ENCODE measurements at regions not wholly inside any gene's neighbourhood (a gene's known extent, or its start where the extent isn't known, plus 50 kb on each side); places are given as distances from the start of the nearest gene placed in this dataset.

- DNase-seq (ENCODE audit: low read depth in 3 of 3, low spot score in 2 of 3) = no peak
Observed at GRCh38 chr11:116488836-116489389, 283.9 kb downstream of the BUD13 start.

DNA sequence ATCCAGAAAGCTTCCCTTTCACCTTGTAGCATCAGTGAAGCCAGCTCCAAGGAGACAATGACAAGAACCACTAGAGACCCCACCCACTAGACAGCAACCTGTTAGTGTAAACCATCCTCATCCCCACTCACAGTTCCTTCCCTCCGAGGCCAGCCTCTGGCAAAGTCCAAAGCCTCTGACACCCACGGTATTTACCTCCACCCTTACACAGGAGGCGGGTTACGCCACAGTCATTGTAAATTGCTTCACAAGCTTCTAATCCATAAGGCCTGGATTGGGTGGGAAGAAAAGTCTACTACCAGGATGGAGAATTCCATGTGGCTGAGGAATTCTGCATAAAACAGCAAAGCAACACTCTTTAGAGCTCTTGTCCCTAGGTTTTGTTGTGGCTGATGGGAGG lies 287.4 kb downstream of the BUD13 start:
- DNase-seq (ENCODE audit: low read depth in 3 of 3, low spot score in 2 of 3) = no peak

DNA sequence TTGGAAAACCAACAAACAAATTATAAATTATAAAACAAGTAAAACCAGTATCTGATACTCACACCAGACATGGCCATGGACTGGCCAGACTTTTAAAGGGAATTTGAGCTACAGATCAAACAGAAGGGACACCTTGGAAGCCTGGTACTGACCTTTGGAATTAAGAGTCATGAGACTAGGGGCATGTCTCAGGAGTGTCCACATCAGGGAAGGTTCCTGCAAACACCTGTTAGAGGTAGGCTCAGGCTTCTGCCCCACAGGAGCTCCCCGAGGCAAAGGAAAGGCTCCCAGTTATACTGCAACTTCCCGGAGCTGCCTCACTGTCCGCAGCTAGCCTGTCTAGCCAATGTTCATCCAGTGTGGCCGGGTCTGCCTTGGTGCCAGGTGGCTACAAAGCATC lies 290.1 kb downstream of the BUD13 start:
- no peak for DNase-seq (ENCODE audit: low read depth in 3 of 3, low spot score in 2 of 3)

GRCh38 chr11:116481126-116481675 lies 291.6 kb downstream of the BUD13 start:
- no peak for DNase-seq (ENCODE audit: low read depth in 3 of 3, low spot score in 2 of 3)

DNA sequence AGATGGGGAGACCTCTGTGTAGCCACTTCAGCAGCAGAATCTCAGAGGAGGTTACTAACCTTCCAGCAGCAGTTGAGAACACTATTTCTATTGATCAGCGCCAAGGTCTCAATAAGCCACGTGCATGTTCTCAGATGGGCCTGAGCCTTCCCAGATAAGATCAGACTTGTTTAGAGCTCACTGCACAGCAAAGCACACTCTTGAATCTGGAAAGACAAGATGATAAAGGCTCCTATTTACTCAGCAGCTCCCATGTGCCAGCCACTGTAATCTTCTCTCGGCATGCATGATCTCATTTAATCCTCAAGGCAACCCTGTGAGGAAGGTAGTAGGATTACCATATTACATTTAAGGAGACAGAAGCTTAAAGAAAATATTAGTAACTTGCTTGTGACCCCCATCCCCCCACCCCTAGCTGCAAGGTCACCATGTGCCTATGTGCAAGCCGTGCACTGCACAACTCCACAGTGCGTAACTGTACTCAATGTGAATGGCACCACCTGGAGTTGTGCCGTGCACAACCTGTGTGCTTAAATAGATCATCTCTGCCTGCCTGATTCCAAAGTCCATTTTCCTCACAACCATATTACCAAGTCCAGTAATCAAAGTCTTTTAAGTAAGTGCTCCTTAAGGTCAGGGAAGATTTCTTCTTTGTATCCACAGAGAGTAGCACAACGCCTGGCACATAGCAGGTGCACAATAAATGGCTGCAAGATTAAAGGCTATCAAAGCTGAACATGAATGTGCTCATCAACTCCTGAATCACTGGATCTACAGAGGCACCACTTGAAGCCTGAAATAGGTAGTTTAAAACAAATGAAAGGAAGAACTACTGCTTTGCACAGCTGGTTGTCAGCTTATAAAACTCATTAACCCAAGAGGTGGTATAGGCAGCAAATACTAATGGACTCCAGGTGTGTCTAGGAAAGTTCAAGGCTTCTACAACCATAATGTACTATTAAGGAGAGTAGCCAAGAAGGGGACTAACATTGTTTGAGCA lies 293.8 kb downstream of the BUD13 start:
- no peak for DNase-seq (ENCODE audit: low read depth in 3 of 3, low spot score in 2 of 3)

GRCh38 chr11:116478205-116478604 lies 294.6 kb downstream of the BUD13 start:
- no peak for DNase-seq (ENCODE audit: low read depth in 3 of 3, low spot score in 2 of 3)

DNA sequence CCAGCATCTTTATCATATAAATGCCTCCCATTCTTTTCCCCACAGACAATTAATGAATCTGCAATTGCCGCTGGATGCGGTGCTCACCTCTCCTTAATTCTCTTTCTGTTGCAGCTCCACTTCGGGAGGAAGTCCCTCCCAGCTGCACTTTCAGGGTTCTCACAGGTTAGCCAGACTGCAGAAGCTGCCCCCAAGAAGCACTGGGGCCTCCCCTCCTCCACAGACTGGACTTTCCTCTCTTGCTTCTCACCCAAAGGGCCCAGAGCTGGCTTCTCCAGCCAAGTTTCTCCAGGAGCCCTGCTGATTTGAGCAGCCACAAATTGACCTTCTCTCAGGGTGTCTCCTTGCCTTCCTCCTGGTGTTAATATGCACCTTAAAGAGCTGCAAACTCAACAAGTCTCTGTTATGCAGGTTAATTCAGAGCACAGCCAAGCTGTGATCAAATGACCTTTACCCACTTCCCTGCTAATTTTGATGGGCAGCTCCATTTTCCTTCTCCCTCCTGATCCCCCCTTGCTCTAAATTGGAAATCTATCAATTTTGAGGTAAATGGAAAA lies 298.9 kb downstream of the BUD13 start:
- DNase-seq (ENCODE audit: low read depth in 3 of 3, low spot score in 2 of 3) = no peak

- no peak for DNase-seq (ENCODE audit: low read depth in 3 of 3, low spot score in 2 of 3)
Observed at GRCh38 chr11:116473206-116473769, 299.5 kb downstream of the BUD13 start.

DNA sequence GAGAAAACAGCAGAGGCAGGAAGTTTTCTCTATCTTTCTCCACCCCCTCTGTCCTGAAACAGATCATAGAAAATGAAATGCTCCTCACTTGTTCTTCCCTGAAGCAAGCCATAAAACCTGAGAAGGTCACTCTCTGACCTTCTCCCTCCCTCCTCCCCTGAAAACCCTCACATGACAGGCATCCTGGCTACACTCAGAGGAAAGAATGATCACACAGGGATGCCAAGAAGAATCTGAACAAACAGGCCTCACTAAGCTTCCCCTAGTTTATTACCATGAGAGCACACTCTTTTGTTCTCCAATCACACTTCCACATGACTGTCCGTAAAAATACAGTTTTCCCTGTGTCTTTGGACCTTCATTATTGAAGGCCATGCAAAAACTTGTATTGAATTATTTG lies 300.1 kb downstream of the BUD13 start:
- DNase-seq (ENCODE audit: low read depth in 3 of 3, low spot score in 2 of 3) = peak in 1 of 3 donors; percentile 51

- DNase-seq (ENCODE audit: low read depth in 3 of 3, low spot score in 2 of 3) = no peak
Observed at GRCh38 chr11:116471608-116472256, 301.1 kb downstream of the BUD13 start.

DNA sequence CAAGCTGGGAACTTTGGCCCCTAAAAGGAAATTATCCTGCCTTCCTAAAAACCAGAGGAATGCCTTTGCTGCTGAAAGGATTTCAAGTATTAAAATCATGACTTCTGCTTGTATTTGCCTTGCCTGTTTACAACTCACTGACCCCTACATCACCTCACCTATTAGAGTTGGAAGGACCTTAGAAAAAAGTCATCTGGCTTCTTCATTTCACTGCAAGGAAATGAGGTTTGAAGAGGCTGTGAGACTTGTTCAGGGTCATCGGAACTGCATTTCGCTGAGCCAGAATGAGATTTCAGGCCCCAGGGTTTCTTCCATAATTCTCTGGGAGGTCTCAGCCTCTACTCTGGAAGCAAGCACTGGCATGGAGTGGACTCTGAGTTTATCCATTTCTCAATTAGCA lies 304.1 kb downstream of the BUD13 start:
- DNase-seq (ENCODE audit: low read depth in 3 of 3, low spot score in 2 of 3) = no peak

DNA sequence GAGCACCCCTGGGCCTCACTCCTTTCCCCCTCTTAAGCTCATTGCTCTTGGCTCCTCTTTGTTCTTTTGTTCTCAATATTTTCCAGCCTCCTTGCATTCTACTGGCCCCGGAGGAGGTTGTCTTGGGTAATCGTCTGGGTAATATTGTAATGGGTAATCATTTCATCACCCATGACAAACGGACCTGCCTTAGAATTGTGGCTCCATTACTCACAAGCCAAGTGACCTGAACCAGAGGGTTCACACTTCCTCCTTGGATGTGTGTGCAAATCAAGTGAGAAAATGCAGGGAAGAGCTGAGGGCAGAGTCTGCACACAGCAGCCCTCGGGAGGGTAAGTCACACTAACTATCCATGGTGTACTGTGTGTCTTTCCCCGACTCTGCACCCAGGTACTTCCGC lies 305.0 kb downstream of the BUD13 start:
- DNase-seq (ENCODE audit: low read depth in 3 of 3, low spot score in 2 of 3) = no peak

DNA sequence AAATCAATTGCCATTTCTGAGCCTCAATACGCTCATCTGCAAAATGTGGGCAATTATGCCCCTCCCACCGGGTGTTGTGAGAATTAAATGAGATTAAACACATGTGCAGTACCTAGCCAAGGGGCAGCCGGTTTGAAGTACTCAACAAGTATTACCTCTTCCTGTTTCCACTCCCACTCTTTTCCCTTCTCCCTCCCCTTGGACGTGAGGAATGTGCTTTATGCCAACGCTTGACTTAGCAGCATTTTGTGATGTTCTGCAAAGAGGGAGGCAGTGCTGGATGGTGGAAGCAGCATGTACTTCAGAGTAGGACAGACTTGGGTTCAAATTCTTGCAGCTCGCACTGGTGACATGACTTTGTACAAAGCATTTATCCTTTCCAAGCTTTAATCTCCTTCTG lies 306.0 kb downstream of the BUD13 start:
- no peak for DNase-seq (ENCODE audit: low read depth in 3 of 3, low spot score in 2 of 3)

- DNase-seq (ENCODE audit: low read depth in 3 of 3, low spot score in 2 of 3) = no peak
Observed at GRCh38 chr11:116466191-116466590, 306.6 kb downstream of the BUD13 start.

GRCh38 chr11:116465056-116465455 lies 307.7 kb downstream of the BUD13 start:
- no peak for DNase-seq (ENCODE audit: low read depth in 3 of 3, low spot score in 2 of 3)

DNA sequence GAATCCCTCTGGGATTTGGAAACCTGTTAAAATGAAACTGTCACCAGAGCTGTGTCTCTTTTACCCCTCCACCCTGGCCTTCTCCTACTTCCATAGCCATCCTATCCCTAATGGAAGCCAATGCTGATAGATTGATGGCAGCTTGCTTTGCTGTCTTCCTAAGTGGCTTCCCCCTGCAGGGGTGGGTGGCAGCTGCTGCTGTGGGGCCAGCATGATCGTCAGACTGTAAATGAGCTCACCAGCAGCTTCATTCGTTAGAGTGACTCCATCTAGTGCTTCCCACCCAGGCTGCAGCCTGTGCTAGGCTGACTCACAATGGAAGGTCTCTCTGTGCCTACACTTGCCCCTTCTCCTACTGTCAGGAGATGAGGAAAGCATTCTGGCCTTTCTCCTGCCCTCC lies 311.0 kb downstream of the BUD13 start:
- DNase-seq (ENCODE audit: low read depth in 3 of 3, low spot score in 2 of 3) = no peak

DNA sequence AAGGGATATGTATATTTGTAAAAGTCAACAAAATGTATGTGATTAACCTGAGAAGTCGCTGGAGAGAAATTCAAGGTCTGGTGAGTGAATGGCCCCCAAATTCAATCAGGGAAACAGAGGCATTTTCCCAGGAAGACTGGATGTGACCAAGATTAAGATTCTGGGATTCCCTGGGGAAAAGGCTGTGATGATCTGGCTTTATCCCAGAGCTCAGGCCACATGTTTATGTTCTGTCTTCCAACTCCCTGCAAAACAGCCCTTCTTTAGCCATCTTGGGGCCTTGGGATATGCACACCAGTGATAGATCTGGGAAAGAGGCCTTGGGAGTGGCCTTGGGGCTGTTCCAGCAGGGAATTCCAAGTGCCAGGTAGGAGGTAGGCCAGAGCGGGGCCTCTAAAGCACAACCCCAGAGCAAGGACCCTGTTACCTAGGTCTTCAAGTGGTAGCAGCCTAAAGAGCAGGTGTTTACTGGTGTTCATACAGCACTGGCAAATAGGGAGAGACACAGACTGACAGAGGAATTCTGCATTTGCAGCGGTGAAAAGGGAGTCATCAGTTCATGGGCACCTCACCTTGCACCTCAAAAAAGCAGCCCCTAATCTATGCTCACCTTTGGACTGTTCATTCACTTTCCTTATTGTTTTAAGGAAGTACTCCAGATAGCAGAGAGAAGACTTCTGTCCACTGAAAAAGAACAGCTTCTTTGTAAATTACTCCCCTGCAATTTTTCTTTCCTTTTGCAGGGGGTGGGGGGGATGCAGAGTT lies 312.4 kb downstream of the BUD13 start:
- no peak for DNase-seq (ENCODE audit: low read depth in 3 of 3, low spot score in 2 of 3)

- no peak for DNase-seq (ENCODE audit: low read depth in 3 of 3, low spot score in 2 of 3)
Observed at GRCh38 chr11:116459185-116460045, 313.4 kb downstream of the BUD13 start.

DNA sequence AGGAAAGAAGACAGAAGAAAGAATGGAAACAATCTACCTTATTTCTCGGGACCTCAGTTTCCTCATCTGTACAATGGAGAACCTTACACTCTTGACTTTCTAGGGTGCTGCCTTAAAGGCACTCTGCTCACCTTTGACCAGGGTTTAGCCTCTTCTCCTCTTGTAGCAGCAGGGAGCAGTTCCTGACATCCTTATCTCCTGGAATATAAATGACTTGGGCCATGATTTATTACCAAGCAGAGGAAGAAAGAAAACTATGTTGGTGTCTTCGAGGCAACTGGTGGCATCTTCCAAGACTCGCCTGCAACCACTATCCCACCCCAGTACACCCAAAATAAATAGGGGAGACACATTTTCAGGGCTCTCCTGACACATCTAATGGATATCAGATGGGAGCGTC lies 314.2 kb downstream of the BUD13 start:
- no peak for DNase-seq (ENCODE audit: low read depth in 3 of 3, low spot score in 2 of 3)
